22Rv1 (cell line): ENCODE measurements at regions not wholly inside any gene's neighbourhood (a gene's known extent, or its start where the extent isn't known, plus 50 kb on each side); places are given as distances from the start of the nearest gene placed in this dataset.

Experiments
- CTCF ChIP-seq: fragments of 450-650 bp; IDR thresholded peaks from 2 replicates; pipeline ENCODE4 v1.5.1; 2017; ENCODE audit warnings: mild to moderate bottlenecking
- ZFX ChIP-seq: fragments of 450-650 bp; IDR thresholded peaks from 2 replicates; pipeline ENCODE4 v1.6.1; 2017; ENCODE audit warnings: antibody characterized with exemption, borderline replicate concordance

- TF ChIP-seq CTCF (no peak), ZFX (no peak)
Observed at GRCh38 chr6:170227521-170227983, 63.3 kb downstream of the DLL1 start.
